OCI-LY1 (cell line): ENCODE measurements at regions not wholly inside any gene's neighbourhood (a gene's known extent, or its start where the extent isn't known, plus 50 kb on each side); places are given as distances from the start of the nearest gene placed in this dataset.

Experiments
- H2AFZ ChIP-seq: fragments of 200-600 bp; sonication (generic), shearing (Covaris generic); 2 replicates; pipeline ENCODE4 v1.6.0; 2014; ENCODE audit warnings: antibody characterized with exemption, mild to moderate bottlenecking, low read length
- H3F3A ChIP-seq: fragments of 200-600 bp; sonication (generic), shearing (Covaris generic); 2 replicates; pipeline ENCODE4 v1.6.0; 2014; ENCODE audit warnings: mild to moderate bottlenecking, antibody characterized with exemption, low read length, moderate library complexity; ENCODE audit not compliant: insufficient read depth
- H3K27ac ChIP-seq: fragments of 200-600 bp; sonication (generic); 2 replicates; pipeline ENCODE4 v1.5.1; 2014; ENCODE audit warnings: low read length, mixed run types, mild to moderate bottlenecking, low read depth; ENCODE audit not compliant: poor library complexity, severe bottlenecking
- H3K27me3 ChIP-seq: fragments of 200-600 bp; sonication (generic); 2 replicates; pipeline ENCODE4 v1.6.0; 2014; ENCODE audit warnings: antibody characterized with exemption, mild to moderate bottlenecking, low read length, moderate library complexity; ENCODE audit not compliant: insufficient read depth
- H3K36me3 ChIP-seq: fragments of 200-600 bp; sonication (generic); 2 replicates; pipeline ENCODE4 v1.6.1; 2014; ENCODE audit warnings: mild to moderate bottlenecking, antibody characterized with exemption, low read length, moderate library complexity, mixed read lengths; ENCODE audit not compliant: insufficient read depth
- H3K4me1 ChIP-seq: fragments of 200-600 bp; sonication (generic); 2 replicates; pipeline ENCODE4 v1.5.1; 2014; ENCODE audit warnings: mild to moderate bottlenecking, low read length, moderate library complexity; ENCODE audit not compliant: insufficient read depth, severe bottlenecking
- H3K4me2 ChIP-seq: fragments of 200-600 bp; sonication (generic), shearing (Covaris generic); 2 replicates; pipeline ENCODE4 v1.6.1; 2014; ENCODE audit warnings: low read length
- H3K4me3 ChIP-seq: fragments of 200-600 bp; sonication (generic); 2 replicates; pipeline ENCODE4 v1.5.1; 2014; ENCODE audit warnings: low read length, low read depth, mild to moderate bottlenecking, mixed read lengths; ENCODE audit not compliant: poor library complexity, severe bottlenecking
- H3K79me2 ChIP-seq: fragments of 200-600 bp; shearing (Covaris generic); 2 replicates; pipeline ENCODE4 v1.6.1; 2016; ENCODE audit warnings: mixed run types, low read length, mixed read lengths; ENCODE audit not compliant: insufficient read depth
- H3K9ac ChIP-seq: fragments of 200-600 bp; sonication (generic), shearing (Covaris generic); 2 replicates; pipeline ENCODE4 v1.6.1; 2014; ENCODE audit warnings: mild to moderate bottlenecking, low read length, mixed read lengths
- H3K9me2 ChIP-seq: fragments of 200-600 bp; sonication (generic), shearing (Covaris generic); 2 replicates; pipeline ENCODE4 v1.6.1; 2014; ENCODE audit warnings: low read depth, mild to moderate bottlenecking, low read length, mixed read lengths
- H3K9me3 ChIP-seq: fragments of 200-600 bp; shearing (Covaris generic); 2 replicates; pipeline ENCODE4 v1.6.1; 2014; ENCODE audit warnings: low read length, mixed read lengths
- H4K20me1 ChIP-seq: fragments of 200-600 bp; sonication (generic), shearing (Covaris generic); 2 replicates; pipeline ENCODE4 v1.6.0; 2016; ENCODE audit warnings: mild to moderate bottlenecking, low read length; ENCODE audit not compliant: insufficient read depth
- EZH2 ChIP-seq: fragments of 200-600 bp; sonication (generic), shearing (Covaris generic); IDR thresholded peaks from 2 replicates; pipeline ENCODE4 v1.8.0; 2017; ENCODE audit warnings: borderline replicate concordance, mixed run types, mild to moderate bottlenecking, antibody characterized with exemption, low read length, moderate library complexity, mixed read lengths
- TF ChIP-seq, protein P1 (sequence below): fragments of 200-600 bp; sonication (generic), shearing (Covaris generic); IDR thresholded peaks from 2 replicates; pipeline ENCODE4 v1.5.1; 2017; ENCODE audit warnings: mild to moderate bottlenecking, antibody characterized with exemption, low read length, moderate library complexity, mixed read lengths

- Histone ChIP-seq H2AFZ (no peak overlapping the region), H3K27me3 (no peaks in the 10 kb centered on the region), H3K9me3 (no peaks in the 10 kb centered on the region), H3K9ac (no peak overlapping the region), H3K4me1 (no peaks in the 10 kb centered on the region), H3K9me2 (no peaks in the 10 kb centered on the region), H3K36me3 (no peaks in the 10 kb centered on the region), H3K4me2 (no peak overlapping the region), H4K20me1 (no peaks in the 10 kb centered on the region), H3K4me3 (no peak overlapping the region), H3F3A (no peaks in the 10 kb centered on the region), H3K27ac (no peak overlapping the region), H3K79me2 (no peaks in the 10 kb centered on the region)
- no peak for TF ChIP-seq EZH2
- TF ChIP-seq, protein P1, sequence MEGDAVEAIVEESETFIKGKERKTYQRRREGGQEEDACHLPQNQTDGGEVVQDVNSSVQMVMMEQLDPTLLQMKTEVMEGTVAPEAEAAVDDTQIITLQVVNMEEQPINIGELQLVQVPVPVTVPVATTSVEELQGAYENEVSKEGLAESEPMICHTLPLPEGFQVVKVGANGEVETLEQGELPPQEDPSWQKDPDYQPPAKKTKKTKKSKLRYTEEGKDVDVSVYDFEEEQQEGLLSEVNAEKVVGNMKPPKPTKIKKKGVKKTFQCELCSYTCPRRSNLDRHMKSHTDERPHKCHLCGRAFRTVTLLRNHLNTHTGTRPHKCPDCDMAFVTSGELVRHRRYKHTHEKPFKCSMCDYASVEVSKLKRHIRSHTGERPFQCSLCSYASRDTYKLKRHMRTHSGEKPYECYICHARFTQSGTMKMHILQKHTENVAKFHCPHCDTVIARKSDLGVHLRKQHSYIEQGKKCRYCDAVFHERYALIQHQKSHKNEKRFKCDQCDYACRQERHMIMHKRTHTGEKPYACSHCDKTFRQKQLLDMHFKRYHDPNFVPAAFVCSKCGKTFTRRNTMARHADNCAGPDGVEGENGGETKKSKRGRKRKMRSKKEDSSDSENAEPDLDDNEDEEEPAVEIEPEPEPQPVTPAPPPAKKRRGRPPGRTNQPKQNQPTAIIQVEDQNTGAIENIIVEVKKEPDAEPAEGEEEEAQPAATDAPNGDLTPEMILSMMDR: no peak
Observed at GRCh38 chr11:123361110-123361509, 69.0 kb upstream of the GRAMD1B start.

DNA sequence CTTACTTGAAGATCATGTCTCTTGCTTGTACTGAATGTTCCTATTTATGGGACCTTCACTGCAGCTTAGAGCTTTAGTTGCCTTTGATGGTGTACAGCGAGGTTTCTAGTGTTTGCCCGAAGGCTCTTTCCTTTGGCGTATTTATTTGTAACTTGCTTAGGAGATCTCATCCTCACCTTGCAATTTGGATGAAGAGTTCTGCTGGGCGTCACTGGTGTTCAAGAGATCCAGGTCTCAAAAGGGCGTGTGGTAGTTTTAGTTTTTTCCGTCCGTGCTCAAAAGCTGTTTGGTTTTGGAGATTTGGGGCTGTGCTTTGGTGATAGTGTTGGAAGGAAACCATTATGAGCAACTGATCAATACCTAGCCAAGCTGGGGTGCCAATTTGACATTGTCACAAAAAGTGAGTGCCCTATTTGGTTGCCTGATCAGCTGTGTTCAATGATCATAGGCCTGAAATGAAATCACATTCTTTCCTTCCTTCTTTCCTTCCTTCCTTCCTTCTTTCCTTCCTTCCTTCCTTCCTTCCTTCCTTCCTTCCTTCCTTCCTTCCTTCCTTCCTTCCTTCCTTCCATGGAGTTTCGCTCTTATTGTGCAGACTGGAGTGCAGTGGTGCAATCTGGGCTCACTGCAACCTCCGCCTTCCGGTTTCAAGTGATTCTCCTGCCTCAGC is 69.7 kb upstream of the GRAMD1B start:
- H3K9me2 ChIP-seq: no peaks in the 10 kb centered on the region
- no peaks in the 10 kb centered on the region for H3K27me3 ChIP-seq
- no peaks in the 10 kb centered on the region for H3K36me3 ChIP-seq
- TF ChIP-seq EZH2: no peak
- TF ChIP-seq, protein P1: no peak
- no peaks in the 10 kb centered on the region for H3F3A ChIP-seq
- H3K79me2 ChIP-seq: no peaks in the 10 kb centered on the region
- no peak overlapping the region for H3K27ac ChIP-seq
- H4K20me1 ChIP-seq: no peaks in the 10 kb centered on the region
- H2AFZ ChIP-seq: no peak overlapping the region
- no peak overlapping the region for H3K4me3 ChIP-seq
- H3K9ac ChIP-seq: no peak overlapping the region
- H3K4me1 ChIP-seq: no peaks in the 10 kb centered on the region
- H3K9me3 ChIP-seq: no peaks in the 10 kb centered on the region
- no peak overlapping the region for H3K4me2 ChIP-seq

DNA sequence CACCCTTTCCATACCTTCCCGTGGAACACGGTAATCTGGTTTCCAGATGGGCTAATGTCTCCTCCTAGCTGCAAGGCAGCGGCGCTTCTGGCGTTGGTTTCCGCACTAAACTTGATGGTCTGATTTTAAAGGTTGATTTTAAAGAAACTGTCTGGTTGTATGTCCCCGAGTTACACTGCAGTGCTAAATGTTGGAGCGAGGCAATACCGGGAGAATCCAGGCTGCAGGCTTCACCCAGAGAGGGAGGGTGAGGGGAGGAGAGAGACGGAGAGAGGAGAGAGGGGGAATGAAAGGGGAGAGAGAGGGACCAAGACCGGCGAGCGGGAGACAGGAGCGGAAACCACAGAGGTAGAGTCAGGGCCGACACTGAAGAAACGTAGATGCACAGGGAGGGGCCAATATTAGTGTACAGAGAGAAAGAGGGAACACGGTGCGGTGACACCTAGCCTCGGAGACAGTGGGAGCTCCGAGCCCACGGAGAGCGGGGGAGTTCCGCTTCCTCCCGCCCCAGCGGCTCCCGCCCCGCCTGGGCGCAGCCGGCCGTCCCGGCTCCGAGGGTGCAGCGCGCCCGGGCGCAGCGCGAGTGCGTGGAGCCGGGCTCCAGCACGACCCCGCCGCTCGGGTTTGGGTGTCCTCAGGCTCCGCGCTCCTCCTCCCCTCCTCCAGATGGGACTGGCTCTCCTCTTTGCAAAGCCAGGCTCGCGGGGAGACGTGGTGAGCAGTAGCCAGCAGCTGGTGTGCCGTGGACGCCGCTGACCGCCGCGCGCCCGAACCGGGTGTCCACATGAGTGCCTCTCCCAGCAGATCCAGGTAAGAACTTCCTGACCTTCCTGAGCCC is 71.9 kb upstream of the GRAMD1B start:
- no peak overlapping the region for H3K9ac ChIP-seq
- no peaks in the 10 kb centered on the region for H3K36me3 ChIP-seq
- H3K79me2 ChIP-seq: no peaks in the 10 kb centered on the region
- H3K27me3 ChIP-seq: no peaks in the 10 kb centered on the region
- H3K4me3 ChIP-seq: no peak overlapping the region
- H4K20me1 ChIP-seq: no peaks in the 10 kb centered on the region
- H3F3A ChIP-seq: no peaks in the 10 kb centered on the region
- H3K4me1 ChIP-seq: no peaks in the 10 kb centered on the region
- no peaks in the 10 kb centered on the region for H3K9me2 ChIP-seq
- TF ChIP-seq, protein P1: no peak
- TF ChIP-seq EZH2: no peak
- H2AFZ ChIP-seq: no peak overlapping the region
- H3K9me3 ChIP-seq: no peaks in the 10 kb centered on the region
- H3K27ac ChIP-seq: no peak overlapping the region
- H3K4me2 ChIP-seq: no peak overlapping the region
